NCI-H2107 treated with DMSO at 0.1 percent for 48 hours (cell line): ENCODE measurements at regions not wholly inside any gene's neighbourhood (a gene's known extent, or its start where the extent isn't known, plus 50 kb on each side); places are given as distances from the start of the nearest gene placed in this dataset.

Experiments used
- DNase-seq: peaks from one replicate; lab custom pipeline; 2025; ENCODE audit not compliant: unreplicated experiment; lab: John Stamatoyannopoulos, UW

GRCh38 chr4:35884714-35885480, 359.4 kb downstream of the ARAP2 start:
- DNase-seq: no peak

DNA sequence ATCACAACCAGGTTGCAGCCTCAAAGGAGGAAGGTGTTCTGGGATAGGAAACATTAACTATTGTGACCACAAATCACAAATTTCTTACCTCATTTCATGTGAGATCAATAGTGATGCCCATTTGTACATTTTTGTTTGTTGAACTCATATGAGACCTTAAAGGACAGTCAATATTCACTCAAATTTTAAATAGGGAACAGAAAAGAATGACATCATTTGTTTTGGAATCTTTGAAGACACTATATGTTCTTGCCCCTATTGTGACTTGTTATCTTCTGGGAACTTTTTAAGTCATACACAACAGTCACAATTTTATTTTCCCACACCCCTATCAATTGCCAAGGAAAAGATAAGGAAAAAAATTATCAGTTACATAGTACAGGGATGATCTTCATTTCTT, 346.5 kb downstream of the ARAP2 start:
- no peak for DNase-seq

GRCh38 chr4:35900286-35901243, 343.7 kb downstream of the ARAP2 start:
- DNase-seq: no peak

- DNase-seq: no peak
These were observed 332.1 kb downstream of the ARAP2 start for GRCh38 chr4:35912174-35912573.

DNA sequence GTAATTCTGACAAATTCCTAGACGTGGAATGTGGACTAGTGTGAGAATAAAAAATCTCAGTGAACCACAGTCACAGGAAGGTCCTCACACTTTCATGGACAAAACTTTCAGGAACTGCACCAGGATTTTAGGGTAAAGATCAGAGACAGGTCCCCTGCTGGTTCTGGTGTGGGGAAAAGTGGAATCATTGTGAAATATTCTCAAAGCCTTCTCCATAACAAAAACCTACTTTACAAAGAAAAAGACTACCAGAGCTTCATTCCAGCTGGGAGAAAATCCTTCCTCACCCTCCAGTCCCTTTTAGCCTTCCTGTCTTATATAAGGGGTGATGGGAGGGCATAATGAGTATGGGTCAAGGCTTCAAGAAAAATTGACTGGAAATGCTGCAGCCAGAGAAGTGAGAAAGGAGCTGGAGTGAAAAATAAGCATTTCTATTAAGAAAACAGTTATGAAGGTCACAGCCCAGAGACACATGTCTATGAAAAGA, 325.8 kb downstream of the ARAP2 start:
- no peak for DNase-seq

GRCh38 chr4:35925806-35926205, 318.5 kb downstream of the ARAP2 start:
- DNase-seq: no peak

GRCh38 chr4:35926788-35927187, 317.5 kb downstream of the ARAP2 start:
- DNase-seq: no peak

DNA sequence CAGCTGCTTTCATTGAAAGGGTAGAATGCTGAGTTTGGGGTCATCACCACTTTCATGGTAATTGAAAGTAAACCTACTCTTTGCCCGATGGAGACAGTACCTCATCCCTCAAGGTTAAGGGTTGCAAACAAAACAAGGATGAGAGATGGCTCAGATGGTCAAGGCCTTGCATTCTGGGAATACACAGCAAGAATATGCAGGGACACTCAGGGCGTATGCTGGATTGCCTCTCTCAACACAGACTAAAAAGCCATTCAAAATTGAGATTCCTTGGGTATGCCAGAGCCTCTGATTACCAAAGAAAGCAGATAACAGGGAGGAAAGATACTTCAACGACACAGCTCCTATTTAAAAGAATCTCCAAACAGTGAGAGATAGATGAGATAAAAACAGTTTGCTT, 310.4 kb downstream of the ARAP2 start:
- no peak for DNase-seq

DNA sequence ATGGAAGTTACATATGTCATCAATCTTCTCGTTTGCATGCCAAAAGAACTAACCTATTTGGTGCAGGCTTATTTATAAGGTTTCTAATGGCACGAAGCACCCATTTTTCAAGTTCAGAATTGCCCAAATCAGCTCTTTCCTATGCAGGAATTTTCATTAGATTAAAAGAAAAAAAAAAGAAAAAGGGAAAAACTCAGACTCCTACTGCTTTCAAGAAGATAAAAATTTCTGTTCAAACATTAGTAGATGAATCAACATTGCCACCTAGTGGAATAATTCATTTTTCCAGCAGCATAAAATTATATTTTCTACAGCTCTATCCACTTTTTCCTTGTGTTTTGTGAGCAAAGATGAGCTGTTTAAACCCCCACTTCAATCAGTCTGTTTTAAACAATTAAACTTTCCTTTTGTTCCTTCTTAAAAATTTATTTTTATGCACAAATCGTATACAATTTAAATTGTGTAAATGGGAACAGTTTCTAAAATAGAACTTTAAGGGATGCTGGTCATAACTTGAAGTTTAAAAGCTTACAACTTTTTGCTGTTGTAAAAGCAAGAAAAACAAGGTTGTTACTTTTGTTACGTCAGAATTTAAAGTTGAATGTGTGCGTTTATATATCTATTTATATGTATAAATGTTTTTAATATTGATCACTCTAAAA, 309.9 kb downstream of the ARAP2 start:
- DNase-seq: no peak

GRCh38 chr4:35938936-35939335, 305.4 kb downstream of the ARAP2 start:
- DNase-seq: no peak

GRCh38 chr4:35939751-35940150, 304.6 kb downstream of the ARAP2 start:
- DNase-seq: no peak

GRCh38 chr4:35942092-35942491, 302.2 kb downstream of the ARAP2 start:
- no peak for DNase-seq

DNA sequence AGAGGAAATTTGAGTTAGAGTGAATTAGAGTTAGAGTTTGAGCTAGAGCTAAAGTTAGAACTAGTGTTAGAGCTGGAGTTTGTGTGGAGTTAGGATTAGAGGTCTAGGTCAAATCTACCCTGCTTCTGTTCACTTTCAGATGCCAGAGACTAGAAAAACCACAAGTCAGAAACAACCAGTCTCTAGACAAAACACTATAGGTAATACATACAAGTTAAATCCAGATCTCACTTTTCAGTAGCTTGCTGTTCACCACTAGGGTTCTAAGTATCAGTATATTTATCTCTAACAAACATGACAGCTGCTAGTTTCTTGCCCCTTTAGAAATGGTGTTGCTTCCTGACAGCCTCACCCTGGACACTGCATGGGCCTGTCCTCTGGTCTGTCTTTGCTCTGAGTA, 300.7 kb downstream of the ARAP2 start:
- no peak for DNase-seq

DNA sequence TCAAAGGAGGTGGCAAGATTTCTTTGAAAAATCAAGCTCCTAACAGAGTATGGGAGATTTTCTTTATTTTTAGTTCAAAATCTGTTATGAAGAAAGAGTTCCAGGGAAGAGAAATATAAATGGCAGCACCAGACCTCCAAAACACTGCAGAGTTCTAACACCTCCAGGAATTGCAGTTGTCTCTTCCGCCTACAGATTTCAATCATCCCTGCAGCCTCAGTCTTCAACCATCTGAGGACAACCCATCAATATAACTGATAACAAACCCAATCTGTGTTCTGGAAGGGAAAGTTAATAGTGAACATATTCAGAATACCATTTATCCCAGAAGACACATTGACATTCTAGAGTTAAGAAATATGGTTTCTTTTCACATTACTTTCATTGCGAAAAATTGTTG, 296.1 kb downstream of the ARAP2 start:
- no peak for DNase-seq

DNA sequence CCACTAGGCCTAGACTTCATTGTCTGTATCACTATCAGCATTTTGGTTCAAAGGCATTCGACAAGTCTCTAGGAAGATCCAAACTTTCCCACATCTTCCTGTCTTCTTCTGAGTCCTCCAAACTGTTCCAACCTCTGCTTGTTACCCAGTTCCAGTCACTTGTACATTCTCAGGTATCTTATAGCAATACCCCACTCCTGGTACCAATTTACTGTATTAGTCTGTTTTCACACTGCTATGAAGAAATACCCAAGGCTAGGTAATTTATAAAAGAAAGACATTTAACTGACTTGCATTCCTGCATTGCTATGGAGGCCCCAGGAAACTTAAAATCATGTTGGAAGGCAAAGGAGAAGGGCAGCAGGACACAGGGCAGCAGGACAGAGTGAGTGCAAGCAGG, 293.9 kb downstream of the ARAP2 start:
- no peak for DNase-seq

DNA sequence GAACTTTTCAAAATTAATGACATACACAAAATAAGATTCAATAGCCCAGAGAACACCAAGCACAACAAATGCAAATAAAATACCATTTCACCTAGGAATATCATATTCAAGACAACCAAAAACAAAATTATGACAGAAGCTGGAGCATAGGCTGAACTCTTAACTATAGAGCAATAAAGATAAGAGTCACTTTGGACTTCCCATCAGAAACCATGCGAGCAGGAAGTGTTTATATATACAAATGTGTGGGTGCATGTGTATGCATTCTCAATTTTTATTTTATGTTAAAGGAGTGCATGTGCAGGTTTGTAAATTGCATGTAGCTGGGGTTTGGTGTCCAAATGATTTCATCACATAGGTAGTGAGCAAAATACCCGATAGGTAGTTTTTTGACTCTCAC, 291.6 kb downstream of the ARAP2 start:
- no peak for DNase-seq

GRCh38 chr4:35963383-35963782, 280.9 kb downstream of the ARAP2 start:
- DNase-seq: no peak

DNA sequence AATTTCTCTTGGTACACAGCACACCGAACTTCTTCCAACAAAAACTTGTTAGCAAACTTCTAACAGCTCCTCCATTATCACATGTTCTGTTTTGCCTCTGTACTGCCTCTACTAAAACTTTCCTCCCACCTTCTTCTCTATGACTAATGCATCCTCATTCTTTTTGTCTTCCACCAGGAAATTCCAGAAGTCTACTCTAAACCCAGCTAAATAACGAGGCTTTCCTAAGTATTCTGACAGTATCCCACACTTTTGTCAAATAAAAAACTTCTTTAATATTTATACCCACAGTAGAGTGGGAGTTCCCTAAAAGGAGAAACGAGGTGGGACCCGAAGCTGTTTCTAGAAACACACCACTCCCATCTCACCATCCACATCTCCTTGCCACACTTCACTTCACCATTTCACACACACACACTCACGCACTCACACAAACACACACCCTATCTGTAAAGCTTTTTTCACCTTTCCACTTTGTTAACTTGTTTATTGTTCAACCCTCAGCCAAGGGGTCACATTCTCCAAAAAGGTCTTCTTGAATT, 280.3 kb downstream of the ARAP2 start:
- DNase-seq: no peak

- no peak for DNase-seq
These were observed 279.0 kb downstream of the ARAP2 start for GRCh38 chr4:35965300-35965699.

- no peak for DNase-seq
These were observed 277.7 kb downstream of the ARAP2 start for GRCh38 chr4:35966566-35966965.

GRCh38 chr4:35970366-35970960, 273.9 kb downstream of the ARAP2 start:
- no peak for DNase-seq
